Panc1 (cell line): ENCODE measurements at regions not wholly inside any gene's neighbourhood (a gene's known extent, or its start where the extent isn't known, plus 50 kb on each side); places are given as distances from the start of the nearest gene placed in this dataset.

Experiments used
- POLR2AphosphoS5 ChIP-seq: IDR thresholded peaks from 2 replicates; pipeline ENCODE4 v1.6.1; 2012; ENCODE audit warnings: mild to moderate bottlenecking, low read depth, low read length, moderate library complexity
- SIN3A ChIP-seq: IDR thresholded peaks from 2 replicates; pipeline ENCODE4 v1.6.1; 2012; ENCODE audit warnings: low read depth, mild to moderate bottlenecking, low read length, moderate library complexity, borderline replicate concordance; ENCODE audit not compliant: insufficient read depth
- TCF7L2 ChIP-seq: IDR thresholded peaks from 2 replicates; pipeline ENCODE4 v1.6.1; 2011; ENCODE audit warnings: mild to moderate bottlenecking, low read depth, low read length, inconsistent platforms
- TF ChIP-seq, protein P1 (sequence below): fragments of 450-650 bp; IDR thresholded peaks from 2 replicates; pipeline ENCODE4 v1.5.1; 2017; ENCODE audit warnings: mild to moderate bottlenecking
- TF ChIP-seq, protein P2 (sequence below), 2 experiments: IDR thresholded peaks; 2 replicates each; pipeline ENCODE4 v1.6.1; 2011 to 2012; ENCODE audit warnings: low read depth in 2 of 2, control low read depth in 1 of 2, low read length in 1 of 2, mild to moderate bottlenecking in 1 of 2, moderate library complexity in 1 of 2; ENCODE audit not compliant: insufficient read depth in 1 of 2

DNA sequence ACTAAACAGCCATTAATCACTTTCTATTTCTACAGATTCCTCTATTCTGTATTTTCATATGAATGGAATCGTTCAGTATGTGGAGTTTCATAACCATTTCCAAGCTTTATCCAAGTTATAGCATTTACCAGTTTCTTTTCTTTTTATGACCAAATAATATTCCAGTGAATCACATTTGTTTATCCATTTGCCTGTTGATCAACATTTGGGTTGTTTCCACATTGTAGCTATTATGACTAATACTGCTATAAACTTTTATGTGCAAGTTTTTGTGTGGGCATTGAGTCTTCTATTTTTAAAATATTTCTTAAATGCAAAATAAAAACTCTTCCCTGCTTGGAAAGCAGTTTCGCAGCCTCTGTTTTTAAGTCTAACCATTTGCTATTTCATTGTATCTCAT lies 336.4 kb upstream of the OPRM1 start:
- TF ChIP-seq, protein P1, sequence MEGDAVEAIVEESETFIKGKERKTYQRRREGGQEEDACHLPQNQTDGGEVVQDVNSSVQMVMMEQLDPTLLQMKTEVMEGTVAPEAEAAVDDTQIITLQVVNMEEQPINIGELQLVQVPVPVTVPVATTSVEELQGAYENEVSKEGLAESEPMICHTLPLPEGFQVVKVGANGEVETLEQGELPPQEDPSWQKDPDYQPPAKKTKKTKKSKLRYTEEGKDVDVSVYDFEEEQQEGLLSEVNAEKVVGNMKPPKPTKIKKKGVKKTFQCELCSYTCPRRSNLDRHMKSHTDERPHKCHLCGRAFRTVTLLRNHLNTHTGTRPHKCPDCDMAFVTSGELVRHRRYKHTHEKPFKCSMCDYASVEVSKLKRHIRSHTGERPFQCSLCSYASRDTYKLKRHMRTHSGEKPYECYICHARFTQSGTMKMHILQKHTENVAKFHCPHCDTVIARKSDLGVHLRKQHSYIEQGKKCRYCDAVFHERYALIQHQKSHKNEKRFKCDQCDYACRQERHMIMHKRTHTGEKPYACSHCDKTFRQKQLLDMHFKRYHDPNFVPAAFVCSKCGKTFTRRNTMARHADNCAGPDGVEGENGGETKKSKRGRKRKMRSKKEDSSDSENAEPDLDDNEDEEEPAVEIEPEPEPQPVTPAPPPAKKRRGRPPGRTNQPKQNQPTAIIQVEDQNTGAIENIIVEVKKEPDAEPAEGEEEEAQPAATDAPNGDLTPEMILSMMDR: no peak
- no peak for TF ChIP-seq TCF7L2
- no peak for TF ChIP-seq POLR2AphosphoS5
- TF ChIP-seq, protein P2, sequence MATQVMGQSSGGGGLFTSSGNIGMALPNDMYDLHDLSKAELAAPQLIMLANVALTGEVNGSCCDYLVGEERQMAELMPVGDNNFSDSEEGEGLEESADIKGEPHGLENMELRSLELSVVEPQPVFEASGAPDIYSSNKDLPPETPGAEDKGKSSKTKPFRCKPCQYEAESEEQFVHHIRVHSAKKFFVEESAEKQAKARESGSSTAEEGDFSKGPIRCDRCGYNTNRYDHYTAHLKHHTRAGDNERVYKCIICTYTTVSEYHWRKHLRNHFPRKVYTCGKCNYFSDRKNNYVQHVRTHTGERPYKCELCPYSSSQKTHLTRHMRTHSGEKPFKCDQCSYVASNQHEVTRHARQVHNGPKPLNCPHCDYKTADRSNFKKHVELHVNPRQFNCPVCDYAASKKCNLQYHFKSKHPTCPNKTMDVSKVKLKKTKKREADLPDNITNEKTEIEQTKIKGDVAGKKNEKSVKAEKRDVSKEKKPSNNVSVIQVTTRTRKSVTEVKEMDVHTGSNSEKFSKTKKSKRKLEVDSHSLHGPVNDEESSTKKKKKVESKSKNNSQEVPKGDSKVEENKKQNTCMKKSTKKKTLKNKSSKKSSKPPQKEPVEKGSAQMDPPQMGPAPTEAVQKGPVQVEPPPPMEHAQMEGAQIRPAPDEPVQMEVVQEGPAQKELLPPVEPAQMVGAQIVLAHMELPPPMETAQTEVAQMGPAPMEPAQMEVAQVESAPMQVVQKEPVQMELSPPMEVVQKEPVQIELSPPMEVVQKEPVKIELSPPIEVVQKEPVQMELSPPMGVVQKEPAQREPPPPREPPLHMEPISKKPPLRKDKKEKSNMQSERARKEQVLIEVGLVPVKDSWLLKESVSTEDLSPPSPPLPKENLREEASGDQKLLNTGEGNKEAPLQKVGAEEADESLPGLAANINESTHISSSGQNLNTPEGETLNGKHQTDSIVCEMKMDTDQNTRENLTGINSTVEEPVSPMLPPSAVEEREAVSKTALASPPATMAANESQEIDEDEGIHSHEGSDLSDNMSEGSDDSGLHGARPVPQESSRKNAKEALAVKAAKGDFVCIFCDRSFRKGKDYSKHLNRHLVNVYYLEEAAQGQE (IDR thresholded peaks at IDR 0.05; ENCODE audit: insufficient read depth in 1 of 2, low read depth in 2 of 2, low read length in 1 of 2): no peak
- TF ChIP-seq SIN3A: no peak
